PFSK-1 (cell line): ENCODE measurements at regions not wholly inside any gene's neighbourhood (a gene's known extent, or its start where the extent isn't known, plus 50 kb on each side); places are given as distances from the start of the nearest gene placed in this dataset.

Experiments
- FOXP2 ChIP-seq: optimal IDR thresholded peaks from 2 replicates; pipeline ENCODE3; 2011; ENCODE audit warnings: borderline replicate concordance, control low read depth, inconsistent platforms; ENCODE audit not compliant: insufficient read depth; ENCODE audit errors: extremely low read length, extremely low read depth
- POLR2AphosphoS5 ChIP-seq: IDR thresholded peaks from 2 replicates; pipeline ENCODE4 v1.6.1; 2012; ENCODE audit warnings: low read depth, mild to moderate bottlenecking, control low read depth, low read length, moderate library complexity
- REST ChIP-seq, 2 experiments: IDR thresholded peaks; 2 replicates each; pipeline versions ENCODE4 v1.6.1 to v1.8.0; 2011 to 2012; ENCODE audit warnings: low read depth in 2 of 2, low read length in 2 of 2, control low read depth in 1 of 2, inconsistent platforms in 1 of 2, mild to moderate bottlenecking in 1 of 2, moderate library complexity in 1 of 2; ENCODE audit not compliant: insufficient read depth in 1 of 2
- SIN3A ChIP-seq: IDR thresholded peaks from 2 replicates; pipeline ENCODE4 v1.6.1; 2012; ENCODE audit warnings: mild to moderate bottlenecking, low read length, moderate library complexity, borderline replicate concordance; ENCODE audit not compliant: insufficient read depth
- TAF1 ChIP-seq: IDR thresholded peaks from 2 replicates; pipeline ENCODE4 v1.6.1; 2012; ENCODE audit warnings: low read length, control low read depth, borderline replicate concordance; ENCODE audit not compliant: insufficient read depth

- no peak for TF ChIP-seq REST (IDR thresholded peaks at IDR 0.05; ENCODE audit: insufficient read depth in 1 of 2, low read depth in 2 of 2, low read length in 2 of 2)
- no peak for TF ChIP-seq POLR2AphosphoS5
- no peak for TF ChIP-seq SIN3A
- TF ChIP-seq TAF1, result no peak
- no peak for TF ChIP-seq FOXP2
Measured at GRCh38 chr18:25510096-25510495, 158.1 kb upstream of the ZNF521 start.
